ENCODE measurements at regions not wholly inside any gene's neighbourhood (a gene's known extent, or its start where the extent isn't known, plus 50 kb on each side); places are given as distances from the start of the nearest gene placed in this dataset.
"Not testable (repeated sequence)": the region's sequence is repeated elsewhere in the genome, so short reads cannot be mapped to it uniquely, and the experiment has no call there.

DNA sequence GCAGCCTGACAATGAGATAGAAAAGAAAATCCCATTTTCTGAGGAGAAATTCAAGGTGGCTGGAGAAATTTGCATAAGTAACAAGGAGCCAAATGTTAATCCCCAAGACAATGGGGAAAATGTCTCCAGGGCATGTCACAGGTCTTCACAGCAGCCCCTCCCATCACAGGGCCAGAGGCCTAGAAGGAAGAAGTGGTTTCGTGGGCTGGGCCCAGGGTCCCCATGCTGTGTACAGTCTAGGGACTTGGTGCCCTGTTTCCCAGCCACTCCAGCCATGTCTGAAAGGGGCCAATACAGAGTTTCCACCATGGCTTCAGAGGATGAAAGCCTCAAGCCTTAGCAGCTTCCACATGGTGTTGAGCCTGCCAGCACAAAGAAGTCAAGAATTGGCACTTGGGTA lies 290.5 kb downstream of the SUCLG1 start:
- TF ChIP-seq, protein P1, sequence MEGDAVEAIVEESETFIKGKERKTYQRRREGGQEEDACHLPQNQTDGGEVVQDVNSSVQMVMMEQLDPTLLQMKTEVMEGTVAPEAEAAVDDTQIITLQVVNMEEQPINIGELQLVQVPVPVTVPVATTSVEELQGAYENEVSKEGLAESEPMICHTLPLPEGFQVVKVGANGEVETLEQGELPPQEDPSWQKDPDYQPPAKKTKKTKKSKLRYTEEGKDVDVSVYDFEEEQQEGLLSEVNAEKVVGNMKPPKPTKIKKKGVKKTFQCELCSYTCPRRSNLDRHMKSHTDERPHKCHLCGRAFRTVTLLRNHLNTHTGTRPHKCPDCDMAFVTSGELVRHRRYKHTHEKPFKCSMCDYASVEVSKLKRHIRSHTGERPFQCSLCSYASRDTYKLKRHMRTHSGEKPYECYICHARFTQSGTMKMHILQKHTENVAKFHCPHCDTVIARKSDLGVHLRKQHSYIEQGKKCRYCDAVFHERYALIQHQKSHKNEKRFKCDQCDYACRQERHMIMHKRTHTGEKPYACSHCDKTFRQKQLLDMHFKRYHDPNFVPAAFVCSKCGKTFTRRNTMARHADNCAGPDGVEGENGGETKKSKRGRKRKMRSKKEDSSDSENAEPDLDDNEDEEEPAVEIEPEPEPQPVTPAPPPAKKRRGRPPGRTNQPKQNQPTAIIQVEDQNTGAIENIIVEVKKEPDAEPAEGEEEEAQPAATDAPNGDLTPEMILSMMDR (IDR thresholded peaks at IDR 0.05; ENCODE audit: low read depth, low read length, poor library complexity, severe bottlenecking) = not testable (repeated sequence)
- not testable (repeated sequence) for TF ChIP-seq EZH2phosphoT487 (IDR thresholded peaks at IDR 0.05; ENCODE audit: borderline replicate concordance, low read length)

Data from DOHH2 (cell line).